ENCODE measurements at regions not wholly inside any gene's neighbourhood (a gene's known extent, or its start where the extent isn't known, plus 50 kb on each side); places are given as distances from the start of the nearest gene placed in this dataset.

- DNase-seq (ENCODE audit: low read depth in 3 of 3), result no peak
These were observed 103.9 kb upstream of the TMEFF2 start for GRCh38 chr2:192298664-192299063.

GRCh38 chr2:192292478-192292877, 97.7 kb upstream of the TMEFF2 start:
- DNase-seq (ENCODE audit: low read depth in 3 of 3), result no peak

- DNase-seq (ENCODE audit: low read depth in 3 of 3), result no peak
These were observed 93.6 kb upstream of the TMEFF2 start for GRCh38 chr2:192288295-192288694.

- DNase-seq (ENCODE audit: low read depth in 3 of 3), result no peak
These were observed 91.5 kb upstream of the TMEFF2 start for GRCh38 chr2:192286093-192286701.

- no peak for DNase-seq (ENCODE audit: low read depth in 3 of 3)
These were observed 88.7 kb upstream of the TMEFF2 start for GRCh38 chr2:192283450-192283849.

GRCh38 chr2:192278701-192279100, 84.0 kb upstream of the TMEFF2 start:
- no peak for DNase-seq (ENCODE audit: low read depth in 3 of 3)

GRCh38 chr2:192277494-192278109, 82.9 kb upstream of the TMEFF2 start:
- no peak for DNase-seq (ENCODE audit: low read depth in 3 of 3)

GRCh38 chr2:192275632-192276031, 80.9 kb upstream of the TMEFF2 start:
- no peak for DNase-seq (ENCODE audit: low read depth in 3 of 3)

GRCh38 chr2:192267484-192267883, 72.8 kb upstream of the TMEFF2 start:
- no peak for DNase-seq (ENCODE audit: low read depth in 3 of 3)

- no peak for DNase-seq (ENCODE audit: low read depth in 3 of 3)
These were observed 71.0 kb upstream of the TMEFF2 start for GRCh38 chr2:192265751-192266150.

- DNase-seq (ENCODE audit: low read depth in 3 of 3), result no peak
These were observed 59.7 kb upstream of the TMEFF2 start for GRCh38 chr2:192254444-192254843.

- no peak for DNase-seq (ENCODE audit: low read depth in 3 of 3)
These were observed 59.0 kb upstream of the TMEFF2 start for GRCh38 chr2:192253692-192254091.

- no peak for DNase-seq (ENCODE audit: low read depth in 3 of 3)
These were observed 56.2 kb upstream of the TMEFF2 start for GRCh38 chr2:192250961-192251360.

GRCh38 chr2:192247456-192247855, 52.7 kb upstream of the TMEFF2 start:
- DNase-seq (ENCODE audit: low read depth in 3 of 3), result no peak

GRCh38 chr2:192246297-192246696, 51.6 kb upstream of the TMEFF2 start:
- DNase-seq (ENCODE audit: low read depth in 3 of 3), result no peak

GRCh38 chr2:192245329-192245728, 50.6 kb upstream of the TMEFF2 start:
- no peak for DNase-seq (ENCODE audit: low read depth in 3 of 3)

All from stimulated activated CD4-positive, alpha-beta T cell treated with anti-CD3 and anti-CD28 coated beads, TNF-alpha, amount 100 ng/mL, for 24 hours (primary cell).